ENCODE measurements at regions not wholly inside any gene's neighbourhood (a gene's known extent, or its start where the extent isn't known, plus 50 kb on each side); places are given as distances from the start of the nearest gene placed in this dataset.

DNA sequence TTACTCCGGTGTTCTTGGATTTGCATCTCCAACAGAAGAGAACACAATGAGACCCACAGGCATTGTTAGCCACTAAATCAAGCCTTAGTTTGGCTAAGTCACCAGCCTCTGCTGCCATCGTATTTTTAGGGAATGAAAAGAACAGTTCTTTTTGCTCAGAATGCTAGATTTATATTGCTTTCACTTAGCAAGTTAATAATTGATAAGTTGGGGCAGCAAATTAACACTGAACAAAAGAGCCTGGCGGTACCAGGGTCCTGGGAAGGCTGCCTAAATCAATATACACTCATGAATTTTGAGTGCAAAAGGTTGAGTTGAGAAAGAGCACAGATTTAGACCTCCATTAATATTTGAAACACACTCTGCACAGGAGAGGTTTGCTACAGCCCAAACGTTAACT lies 767.7 kb downstream of the TYW1 start:
- no peak for DNase-seq (ENCODE audit: low spot score)

DNA sequence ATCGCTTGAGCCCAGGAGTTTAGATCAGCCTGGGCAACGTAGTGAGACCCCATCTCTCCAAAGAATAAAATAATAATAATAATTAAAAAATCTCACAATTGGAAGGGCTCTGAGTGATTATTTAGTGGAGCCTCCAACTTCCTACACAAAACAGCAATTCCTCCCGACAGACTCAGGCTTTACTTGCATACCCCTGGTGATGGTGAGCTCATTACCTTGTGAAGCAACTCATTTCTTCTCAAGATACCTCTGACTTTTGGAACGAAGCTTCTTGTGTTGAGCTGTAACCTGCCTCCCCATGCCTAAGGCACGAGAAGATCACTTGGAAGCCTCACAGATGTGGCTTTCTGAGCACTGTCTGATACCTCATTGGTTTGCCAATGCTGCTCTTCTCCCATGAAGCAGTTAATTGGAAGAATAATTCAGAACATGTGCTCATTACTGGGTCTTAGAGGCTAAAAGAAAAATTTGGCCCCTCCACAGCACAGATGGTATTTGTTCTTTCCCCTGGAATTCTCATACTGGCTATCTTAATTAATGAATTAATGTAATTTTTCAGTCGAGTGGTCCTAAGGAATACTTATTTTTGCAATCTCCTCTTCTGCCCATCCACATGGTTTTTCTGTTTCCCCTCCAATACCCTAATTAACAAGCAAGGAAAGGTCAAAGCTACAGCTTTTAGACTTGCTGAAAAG lies 769.0 kb downstream of the TYW1 start:
- no peak for DNase-seq (ENCODE audit: low spot score)

DNA sequence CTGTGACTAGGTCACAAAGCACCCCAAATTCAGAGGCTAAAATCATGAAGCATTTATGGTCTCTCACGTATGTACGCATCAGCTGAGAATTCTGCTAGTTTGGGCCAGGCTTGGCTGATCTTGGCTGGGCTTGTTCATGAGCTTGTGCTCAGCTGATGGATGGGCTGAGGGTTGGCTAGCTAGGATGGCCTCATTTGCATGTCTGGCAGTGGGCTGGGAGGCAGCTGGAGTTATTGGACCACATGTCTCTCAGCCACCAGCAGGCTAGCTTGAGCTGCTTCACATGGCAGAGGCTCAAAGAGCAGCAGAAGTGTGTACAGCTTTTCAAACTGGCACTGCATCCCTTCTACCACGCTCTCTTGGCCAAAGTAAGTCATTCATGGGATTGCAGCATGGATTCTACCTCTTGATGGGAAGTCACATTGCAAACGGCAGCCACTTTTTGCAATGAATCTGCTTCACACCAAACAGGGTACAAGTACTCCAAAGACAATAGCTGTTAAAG lies 770.3 kb downstream of the TYW1 start:
- DNase-seq (ENCODE audit: low spot score) = no peak

DNA sequence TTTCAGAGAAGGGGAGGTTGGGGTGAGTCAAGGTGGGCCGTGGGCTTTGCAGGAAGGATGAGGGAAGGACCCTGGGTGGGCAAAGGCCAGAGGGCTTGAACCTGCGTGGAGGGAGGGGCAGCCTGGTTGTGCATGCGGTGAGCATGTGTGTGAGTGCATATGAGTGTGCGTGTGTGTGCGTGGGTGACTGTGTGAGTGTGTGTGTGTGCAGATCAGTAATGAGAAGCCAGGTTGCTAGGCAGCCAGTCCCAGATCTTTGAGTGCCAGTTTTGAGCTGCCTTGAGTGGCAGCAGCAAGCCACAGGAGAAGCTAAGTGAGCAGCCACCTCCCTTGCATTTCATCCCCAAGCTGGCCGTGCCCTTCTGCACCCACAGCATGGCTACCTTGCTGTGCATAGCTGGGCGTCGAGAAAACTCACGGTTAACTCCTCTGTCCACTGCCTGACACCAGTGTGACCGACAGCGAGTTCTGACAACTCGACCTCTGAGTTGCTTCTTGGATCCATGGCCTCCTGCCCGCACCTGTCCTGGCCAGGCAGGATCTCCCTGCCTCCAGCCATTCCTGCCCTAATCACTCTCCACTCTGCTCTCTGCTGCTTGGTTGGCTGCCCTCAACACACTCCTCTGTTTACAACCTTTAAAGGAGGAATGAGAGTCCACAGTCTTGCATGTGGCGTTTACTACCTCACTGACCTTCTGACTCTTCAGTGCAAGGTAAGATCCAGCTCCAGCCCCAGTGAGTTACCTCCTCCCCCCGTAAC lies 775.4 kb downstream of the TYW1 start:
- DNase-seq (ENCODE audit: low spot score) = no peak

DNA sequence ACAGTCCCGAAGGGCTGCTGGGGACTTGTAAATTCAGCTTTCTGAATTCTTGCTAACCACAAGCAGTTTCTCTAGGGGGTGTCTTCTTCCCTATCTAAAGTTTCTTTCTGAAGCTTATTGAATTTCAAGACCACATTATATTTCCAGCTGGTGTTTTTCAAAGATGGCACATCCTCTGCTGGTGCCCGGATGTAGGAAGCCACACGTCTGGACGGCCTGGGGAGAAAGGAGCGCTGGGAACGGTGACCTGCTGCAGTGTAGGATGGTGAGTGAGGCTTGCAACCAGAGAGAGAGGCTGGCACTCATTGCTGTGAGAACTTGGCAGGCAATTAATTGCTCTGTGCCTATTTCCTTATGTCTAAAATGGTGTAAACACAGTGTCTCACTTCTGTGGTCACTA lies 776.4 kb downstream of the TYW1 start:
- no peak for DNase-seq (ENCODE audit: low spot score)

DNA sequence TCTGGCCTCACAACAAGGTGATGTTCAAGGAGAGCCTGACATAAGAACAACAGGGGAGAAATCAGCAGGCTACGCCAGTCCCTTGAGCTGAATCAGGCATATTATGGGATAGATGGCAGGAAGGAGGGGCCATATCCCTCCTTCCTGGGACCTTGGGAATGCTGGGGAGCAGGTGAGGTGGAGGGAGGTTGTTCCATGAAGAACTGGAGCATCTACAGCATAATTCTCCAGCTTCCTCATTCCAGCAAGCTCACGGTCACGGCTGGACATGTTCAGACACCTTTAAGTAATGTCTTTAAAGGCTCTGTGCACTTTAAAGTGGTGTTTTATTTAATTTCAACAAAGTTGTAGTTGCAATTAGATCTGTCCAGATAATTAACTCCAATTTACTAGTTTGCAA lies 780.5 kb downstream of the TYW1 start:
- DNase-seq (ENCODE audit: low spot score) = no peak

DNA sequence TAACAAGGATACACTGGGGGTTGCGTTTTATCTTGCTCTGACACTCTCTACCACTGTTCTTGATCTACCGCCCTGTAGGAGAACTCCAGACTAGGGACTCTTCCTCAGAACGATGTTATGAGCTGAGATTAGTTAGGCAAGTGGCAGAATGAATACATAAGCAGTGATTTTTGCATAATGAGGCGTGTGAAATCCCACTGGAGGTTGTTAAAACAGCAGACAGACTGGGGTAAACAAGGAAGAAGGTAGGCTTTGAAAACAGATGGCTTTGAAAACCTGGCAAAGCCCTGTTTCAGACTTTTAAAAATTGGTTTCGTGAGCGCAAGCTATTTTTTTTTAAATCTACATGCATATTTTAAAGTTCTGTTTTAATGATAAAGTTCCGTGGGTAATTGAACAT lies 785.2 kb downstream of the TYW1 start:
- DNase-seq (ENCODE audit: low spot score) = no peak

DNA sequence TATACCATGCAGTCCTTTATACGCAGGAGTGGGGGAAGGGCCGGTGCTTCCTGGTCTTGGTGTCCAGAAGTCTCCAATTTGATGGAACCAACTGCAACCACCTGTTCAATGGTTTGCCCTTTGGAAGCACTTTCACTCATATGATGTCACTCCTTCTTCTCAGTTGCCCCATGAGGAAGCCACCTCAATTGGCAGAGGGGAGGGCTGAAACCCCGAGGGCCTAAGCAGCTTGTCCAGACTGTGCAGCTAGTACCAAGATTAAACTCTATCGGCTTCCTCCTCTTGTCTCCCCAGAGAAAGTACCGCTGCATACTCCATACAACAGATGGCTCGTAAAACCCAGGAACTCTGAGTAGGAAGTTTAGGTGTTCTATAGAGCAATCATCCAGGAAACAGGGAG lies 789.4 kb downstream of the TYW1 start:
- no peak for DNase-seq (ENCODE audit: low spot score)

DNA sequence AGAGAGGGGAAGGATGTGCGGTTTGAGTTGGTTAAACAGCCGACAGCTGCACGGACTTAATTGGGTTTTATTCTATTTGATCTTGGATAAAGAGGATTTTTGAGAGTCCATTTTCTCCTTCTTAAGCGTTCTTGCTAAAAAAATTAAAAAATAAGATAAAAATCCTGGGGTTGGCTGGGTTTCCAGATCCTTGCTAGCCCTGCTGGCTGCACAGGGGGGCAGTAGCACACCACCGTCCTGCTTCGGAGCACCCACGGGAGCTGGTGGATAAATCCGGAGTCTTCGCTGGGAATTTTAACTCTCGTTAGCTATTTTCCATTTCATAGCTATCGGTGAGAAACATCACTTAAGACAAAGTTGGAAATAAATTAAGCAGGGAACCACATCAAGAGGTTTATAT lies 792.0 kb downstream of the TYW1 start:
- no peak for DNase-seq (ENCODE audit: low spot score)

DNA sequence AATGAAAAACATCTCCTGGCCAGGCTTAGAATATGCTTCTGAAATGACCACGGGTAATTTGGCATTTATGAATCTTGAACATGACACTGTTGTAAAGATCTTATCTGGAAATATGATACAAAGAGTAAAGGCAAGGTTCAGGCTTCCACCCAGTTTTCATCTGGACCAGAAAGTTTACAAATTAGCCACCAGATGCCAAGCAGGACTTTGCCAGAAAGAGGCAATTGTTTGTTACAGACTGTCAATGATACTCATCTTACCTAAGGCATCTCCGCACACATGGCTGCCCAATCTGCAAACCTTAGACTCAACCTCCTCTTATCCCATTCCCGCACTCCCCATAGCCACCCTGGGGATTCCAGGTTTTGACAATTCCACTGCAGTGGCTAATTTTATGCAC lies 795.3 kb downstream of the TYW1 start:
- no peak for DNase-seq (ENCODE audit: low spot score)

DNA sequence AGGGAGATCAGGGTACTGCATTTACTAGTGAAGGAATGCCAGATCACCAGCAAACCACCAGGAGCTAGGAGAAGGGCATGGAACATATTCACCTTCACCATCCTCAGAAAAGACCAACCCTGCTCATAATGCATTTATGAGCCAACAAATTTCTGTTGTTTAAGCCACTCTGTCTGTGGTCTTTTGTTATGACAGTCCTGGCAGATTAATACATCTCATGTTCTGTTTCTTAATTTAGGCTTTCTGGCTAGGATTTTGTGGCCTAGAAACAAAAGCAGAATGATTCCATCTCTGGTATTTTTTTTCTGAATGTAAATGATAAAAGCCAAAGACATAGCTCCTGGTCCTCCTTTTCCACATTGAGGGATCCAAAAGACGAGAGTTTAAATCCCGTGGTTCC lies 797.9 kb downstream of the TYW1 start:
- DNase-seq (ENCODE audit: low spot score) = no peak

DNA sequence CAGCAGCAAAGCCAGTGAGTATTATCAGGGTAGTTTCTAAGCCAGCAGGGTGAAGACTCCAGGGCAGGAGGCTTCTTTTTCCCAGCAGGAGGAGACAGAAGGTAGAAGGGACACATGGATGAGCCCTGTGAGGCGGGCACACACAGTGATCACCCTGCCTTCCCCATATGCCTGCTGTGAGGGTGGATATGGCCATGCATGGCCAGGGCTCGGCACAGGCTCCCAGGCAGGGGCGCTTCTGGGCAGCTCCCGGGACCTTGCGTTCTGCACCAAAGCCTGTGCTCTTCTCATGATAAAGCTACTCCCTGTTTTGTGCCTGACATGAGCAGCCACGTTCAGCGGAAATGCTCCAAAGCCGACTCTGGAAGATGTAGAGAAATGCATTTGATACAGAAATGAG lies 807.2 kb downstream of the TYW1 start:
- no peak for DNase-seq (ENCODE audit: low spot score)

DNA sequence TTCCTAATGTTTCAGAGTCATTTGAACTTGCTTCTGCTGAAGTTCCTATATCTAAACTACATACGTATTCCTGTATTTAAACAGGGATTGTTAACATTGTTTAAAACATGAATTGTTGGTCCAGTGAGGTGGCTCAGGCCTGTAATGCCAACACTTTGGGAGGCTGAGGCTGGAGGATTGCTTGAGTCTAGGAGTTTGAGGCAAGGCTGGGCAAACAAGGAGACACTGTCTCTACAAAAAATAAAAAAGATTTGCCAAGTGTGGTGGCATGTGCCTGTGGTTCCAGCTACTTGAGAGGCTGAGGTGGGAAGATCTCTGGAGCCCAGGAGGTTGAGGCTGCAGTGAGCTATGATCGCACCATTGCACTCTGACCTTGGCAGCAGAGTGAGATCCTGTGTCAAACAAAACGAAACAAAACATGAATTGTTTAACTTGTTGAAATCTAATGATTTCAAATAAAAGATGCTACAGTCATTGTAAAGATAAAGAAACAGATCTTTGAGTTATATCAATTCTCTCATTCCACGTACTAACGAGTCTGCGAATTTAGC lies 809.4 kb downstream of the TYW1 start:
- DNase-seq (ENCODE audit: low spot score) = no peak

DNA sequence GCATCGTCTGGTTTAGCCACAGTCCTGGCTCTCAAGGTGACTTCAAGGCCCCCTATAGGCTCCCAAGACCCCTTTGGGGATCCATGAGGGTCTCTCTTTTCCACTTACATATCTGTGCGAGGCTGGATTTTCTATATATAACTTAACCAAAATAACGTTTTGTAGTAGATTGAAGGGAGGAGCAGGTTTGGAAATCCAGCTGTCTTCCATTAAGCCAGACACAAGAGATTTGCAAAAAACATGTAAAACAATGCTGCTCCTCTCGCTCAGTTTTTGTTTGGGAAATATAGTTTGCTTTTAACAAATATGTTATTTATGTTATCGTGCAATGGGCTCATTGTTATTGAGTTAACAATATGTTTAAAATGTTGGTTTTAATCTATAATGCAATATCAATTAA lies 811.2 kb downstream of the TYW1 start:
- no peak for DNase-seq (ENCODE audit: low spot score)

DNA sequence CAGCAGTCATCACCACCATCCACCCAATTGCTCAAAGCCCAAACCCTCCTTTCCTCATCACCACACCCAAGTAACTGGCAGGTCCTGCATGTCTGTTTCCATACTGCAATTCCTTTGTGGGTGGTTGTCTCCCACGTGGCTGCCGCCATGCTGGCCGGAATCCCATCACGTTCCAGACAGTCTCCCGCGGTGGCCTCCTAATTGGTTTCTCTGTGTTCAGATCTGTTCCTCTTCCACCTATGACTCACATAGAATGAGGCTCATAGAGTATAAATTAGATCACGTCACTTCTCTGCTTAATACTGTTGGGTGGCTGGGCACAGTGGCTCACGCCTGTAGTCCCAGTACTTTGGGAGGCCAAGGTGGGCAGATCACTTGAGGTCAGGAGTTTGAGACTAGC lies 813.0 kb downstream of the TYW1 start:
- no peak for DNase-seq (ENCODE audit: low spot score)

DNA sequence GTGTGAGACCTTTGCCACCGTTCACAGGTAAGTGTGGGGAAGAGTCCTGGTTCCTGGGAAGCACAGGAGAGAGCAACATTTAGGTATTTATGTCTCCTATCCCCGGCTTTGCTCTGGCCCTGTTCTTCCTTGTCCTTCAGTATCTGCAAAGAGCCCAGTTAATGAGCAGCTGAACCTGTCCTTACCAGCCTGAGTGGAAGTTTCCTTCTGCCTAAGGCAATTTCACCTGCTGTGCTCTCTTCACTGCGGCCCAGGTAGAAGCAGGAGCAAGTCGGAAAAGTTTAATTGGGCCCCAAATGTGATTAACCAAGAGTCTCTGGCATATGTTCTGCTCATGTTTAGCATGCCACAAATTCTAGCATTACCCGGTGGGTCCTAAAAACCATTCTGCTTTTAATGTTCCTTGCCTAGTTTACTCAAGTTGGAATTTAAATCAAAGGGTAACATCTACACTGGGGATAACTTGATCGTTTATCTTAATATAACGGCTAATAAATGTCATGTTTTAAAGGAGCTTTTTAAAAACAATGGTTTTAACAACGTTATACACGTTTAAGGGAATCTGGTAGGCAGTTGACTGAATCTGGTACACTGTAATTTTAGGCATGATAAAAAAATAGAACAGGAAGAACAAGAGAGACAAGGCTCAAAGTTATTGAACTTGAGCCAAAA lies 817.1 kb downstream of the TYW1 start:
- no peak for DNase-seq (ENCODE audit: low spot score)

DNA sequence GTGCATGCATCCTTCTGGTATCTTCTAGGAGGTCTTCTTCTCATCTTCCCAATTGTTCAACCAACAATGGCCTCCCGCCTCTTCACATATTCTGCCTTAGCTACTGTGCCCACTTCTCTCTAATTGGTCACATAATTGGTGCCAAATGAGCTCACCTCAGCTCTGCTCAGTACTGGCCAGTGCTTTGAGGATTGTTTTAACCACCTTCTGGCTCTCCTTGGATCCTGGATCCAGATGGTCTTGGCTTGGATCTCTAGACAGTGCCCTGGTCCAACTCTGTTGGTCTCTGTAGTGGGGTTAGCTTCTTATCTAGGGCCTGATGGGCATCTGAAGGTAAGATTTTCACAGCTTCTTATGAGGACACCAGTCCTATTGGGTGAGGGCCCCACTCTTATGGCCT lies 820.8 kb downstream of the TYW1 start:
- no peak for DNase-seq (ENCODE audit: low spot score)

DNA sequence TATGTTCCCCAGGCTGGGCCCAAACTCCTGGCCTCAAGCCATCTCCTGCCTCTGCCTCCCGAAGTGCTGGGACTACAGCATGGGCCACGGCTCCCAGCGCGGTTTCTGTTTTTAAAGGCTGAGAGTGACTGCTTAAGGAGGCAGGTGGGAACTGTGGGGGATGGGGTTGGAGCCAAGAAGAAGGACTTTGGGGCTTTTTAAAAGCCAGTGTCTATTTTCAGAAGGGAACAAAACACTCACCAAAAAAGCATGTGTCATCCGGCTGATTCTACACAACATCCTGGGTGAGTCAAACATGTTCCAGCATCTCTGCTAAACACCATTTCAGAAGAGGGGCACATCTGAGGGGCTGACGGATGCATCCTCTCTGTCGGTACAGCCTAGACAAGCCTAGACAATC lies 824.5 kb downstream of the TYW1 start:
- no peak for DNase-seq (ENCODE audit: low spot score)

DNA sequence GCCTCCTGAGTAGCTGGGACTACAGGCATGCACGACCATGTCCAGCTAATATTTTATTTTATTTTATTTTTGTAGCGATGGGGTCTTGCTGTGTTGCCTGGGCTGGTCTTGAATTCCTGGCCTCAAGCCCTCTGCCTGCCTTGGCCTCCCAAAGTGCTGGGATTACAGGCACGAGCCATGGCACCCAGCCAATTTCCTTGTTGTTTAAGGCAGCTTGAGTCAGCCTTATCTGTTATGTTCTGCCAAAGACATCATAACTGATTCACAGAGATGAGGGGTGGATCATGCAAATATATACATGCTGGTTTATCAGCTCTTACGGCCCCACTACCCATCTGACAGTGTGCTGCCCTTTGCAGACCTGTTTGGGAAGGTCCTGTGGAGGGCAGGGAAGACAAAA lies 826.7 kb downstream of the TYW1 start:
- no peak for DNase-seq (ENCODE audit: low spot score)

DNA sequence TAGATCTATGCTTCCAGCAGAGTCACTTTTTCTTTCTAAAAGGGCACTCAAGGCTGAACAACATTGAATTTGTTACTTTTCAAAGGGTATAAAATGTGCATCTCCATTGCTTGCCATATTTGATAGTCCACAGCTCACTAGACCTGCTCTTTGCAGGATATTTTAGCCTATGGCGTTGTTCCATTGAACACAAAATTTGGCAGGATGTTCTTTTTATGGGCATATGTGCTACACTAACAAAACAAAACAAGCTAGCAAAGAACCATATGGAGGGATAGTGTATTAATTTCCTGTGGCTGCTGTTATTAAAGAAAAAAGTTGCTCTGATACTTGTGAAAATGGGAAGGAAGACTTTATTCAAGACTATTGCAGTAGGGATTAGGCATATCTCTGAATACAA lies 828.7 kb downstream of the TYW1 start:
- no peak for DNase-seq (ENCODE audit: low spot score)

DNA sequence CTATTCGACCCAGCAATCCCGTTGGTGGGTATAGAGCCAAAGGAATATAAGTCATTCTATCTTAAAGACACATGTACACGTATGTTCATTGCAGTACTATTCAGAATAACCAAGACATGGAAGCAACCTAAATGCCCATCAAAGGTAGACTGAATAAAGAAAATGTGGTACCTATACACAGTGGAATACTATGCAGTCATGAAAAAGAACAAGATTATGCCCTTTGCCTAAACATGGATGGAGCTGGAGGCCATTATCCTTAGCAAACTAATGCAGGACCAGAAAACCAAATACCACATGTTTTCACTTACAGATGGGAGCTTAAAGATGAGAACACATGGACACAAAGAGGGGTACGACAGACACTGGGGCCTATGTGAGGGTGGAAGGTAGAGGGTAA lies 845.3 kb downstream of the TYW1 start:
- DNase-seq (ENCODE audit: low spot score) = no peak

DNA sequence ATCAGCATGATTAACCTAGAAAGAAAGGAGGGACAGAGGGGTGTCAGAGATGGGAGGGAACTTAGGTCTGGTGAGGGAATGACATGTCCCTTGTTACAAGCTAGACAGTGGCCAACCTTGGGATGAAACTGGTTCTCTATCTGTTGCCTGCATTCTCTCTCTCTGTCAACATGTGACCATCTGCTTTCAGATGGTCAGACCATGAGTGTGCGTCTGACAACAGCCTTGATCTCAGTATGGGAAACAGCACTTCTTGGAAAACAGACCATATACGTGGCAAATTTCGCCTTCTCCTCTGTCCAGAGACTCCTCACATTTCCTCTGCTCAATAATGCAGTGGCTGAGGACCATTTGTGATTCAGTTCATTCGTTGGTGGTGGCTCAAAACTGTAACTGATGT lies 845.9 kb downstream of the TYW1 start:
- DNase-seq (ENCODE audit: low spot score) = no peak

DNA sequence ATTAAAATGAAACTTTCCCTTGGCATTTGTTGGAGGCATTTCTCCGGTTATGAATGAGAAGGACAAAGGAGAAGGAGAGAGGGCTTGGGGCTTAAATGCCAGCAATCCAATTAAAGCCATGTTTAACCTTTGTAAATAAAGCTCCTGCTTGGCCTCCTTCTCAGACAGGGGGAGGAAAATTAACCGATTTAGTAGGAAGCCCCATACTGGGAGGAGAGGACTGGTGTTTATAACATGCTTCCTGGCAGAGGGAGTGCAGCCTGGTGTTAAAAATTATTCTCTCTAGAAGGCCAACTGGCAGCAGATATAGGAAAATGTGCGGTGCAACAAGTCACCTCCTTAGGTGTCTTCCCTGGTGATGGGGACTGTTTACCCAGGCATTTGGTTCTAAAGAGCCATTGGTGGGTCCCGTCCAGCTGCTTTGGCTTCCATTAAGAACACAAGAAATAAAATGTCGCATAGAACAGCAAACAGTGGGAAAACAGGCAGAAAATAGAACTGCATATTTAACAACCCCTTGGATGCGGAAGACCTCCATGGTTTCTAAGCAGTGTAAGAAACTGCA lies 846.5 kb downstream of the TYW1 start:
- no peak for DNase-seq (ENCODE audit: low spot score)

Data from hematopoietic multipotent progenitor cell treated with erythropoietin and hydrocortisone succinate and interleukin-3 and kit ligand, for 15 days (in vitro differentiated cells).